WERI-Rb-1 (cell line): ENCODE measurements at regions not wholly inside any gene's neighbourhood (a gene's known extent, or its start where the extent isn't known, plus 50 kb on each side); places are given as distances from the start of the nearest gene placed in this dataset.
"Not testable (repeated sequence)": the region's sequence is repeated elsewhere in the genome, so short reads cannot be mapped to it uniquely, and the experiment has no call there.

Experiments
- DNase-seq: peaks from one replicate; pipeline ENCODE4 v3.0.0-alpha.2; 2020
- H3K27ac ChIP-seq: fragments of 250-450 bp; sonication (Bioruptor Pico); 2 replicates; pipeline ENCODE4 v1.5.1; 2020; ENCODE audit warnings: mild to moderate bottlenecking, moderate library complexity
- H3K27me3 ChIP-seq: fragments of 250-450 bp; sonication (Bioruptor Pico); 2 replicates; pipeline ENCODE4 v1.5.1; 2021; ENCODE audit warnings: mild to moderate bottlenecking, low read depth, moderate library complexity; ENCODE audit not compliant: insufficient read depth, severe bottlenecking
- H3K36me3 ChIP-seq: fragments of 250-450 bp; sonication (Bioruptor Pico); 2 replicates; pipeline ENCODE4 v1.5.1; 2020; ENCODE audit warnings: mild to moderate bottlenecking, moderate library complexity
- H3K4me3 ChIP-seq: 2 replicates; pipeline ENCODE4 v1.5.1; 2011; ENCODE audit warnings: low read depth, mild to moderate bottlenecking, control low read depth, low read length
- H3K9me3 ChIP-seq: fragments of 250-450 bp; sonication (Bioruptor Pico); 2 replicates; pipeline ENCODE4 v1.5.1; 2021; ENCODE audit warnings: mild to moderate bottlenecking, moderate library complexity; ENCODE audit not compliant: severe bottlenecking
- TF ChIP-seq, protein P1 (sequence below): IDR thresholded peaks from 2 replicates; pipeline ENCODE4 v1.5.1; 2011; ENCODE audit warnings: low read depth, mild to moderate bottlenecking, control low read depth, inconsistent platforms, low read length

DNA sequence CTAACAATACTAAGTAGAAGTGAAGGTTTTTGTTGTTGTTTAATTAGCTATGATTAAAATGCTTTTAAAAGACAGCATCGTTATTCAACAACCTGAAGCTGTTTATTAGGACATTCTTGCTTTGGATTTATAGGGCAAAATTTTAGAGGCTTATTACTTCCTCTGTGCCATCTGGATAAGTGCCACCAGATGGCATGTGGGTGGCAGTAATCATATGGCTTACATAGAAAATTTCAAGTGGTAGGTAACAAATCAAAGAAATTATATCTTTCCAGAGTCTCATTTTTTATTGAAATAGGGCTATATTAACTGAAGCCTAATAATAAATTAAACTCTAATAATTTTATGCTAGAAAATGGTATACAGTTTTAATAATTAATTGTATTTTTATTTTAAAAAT, 83.3 kb upstream of the HTR2C start:
- TF ChIP-seq, protein P1, sequence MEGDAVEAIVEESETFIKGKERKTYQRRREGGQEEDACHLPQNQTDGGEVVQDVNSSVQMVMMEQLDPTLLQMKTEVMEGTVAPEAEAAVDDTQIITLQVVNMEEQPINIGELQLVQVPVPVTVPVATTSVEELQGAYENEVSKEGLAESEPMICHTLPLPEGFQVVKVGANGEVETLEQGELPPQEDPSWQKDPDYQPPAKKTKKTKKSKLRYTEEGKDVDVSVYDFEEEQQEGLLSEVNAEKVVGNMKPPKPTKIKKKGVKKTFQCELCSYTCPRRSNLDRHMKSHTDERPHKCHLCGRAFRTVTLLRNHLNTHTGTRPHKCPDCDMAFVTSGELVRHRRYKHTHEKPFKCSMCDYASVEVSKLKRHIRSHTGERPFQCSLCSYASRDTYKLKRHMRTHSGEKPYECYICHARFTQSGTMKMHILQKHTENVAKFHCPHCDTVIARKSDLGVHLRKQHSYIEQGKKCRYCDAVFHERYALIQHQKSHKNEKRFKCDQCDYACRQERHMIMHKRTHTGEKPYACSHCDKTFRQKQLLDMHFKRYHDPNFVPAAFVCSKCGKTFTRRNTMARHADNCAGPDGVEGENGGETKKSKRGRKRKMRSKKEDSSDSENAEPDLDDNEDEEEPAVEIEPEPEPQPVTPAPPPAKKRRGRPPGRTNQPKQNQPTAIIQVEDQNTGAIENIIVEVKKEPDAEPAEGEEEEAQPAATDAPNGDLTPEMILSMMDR: no peak
- Histone ChIP-seq H3K36me3 (no peaks in the 10 kb centered on the region), H3K9me3 (no peaks in the 10 kb centered on the region), H3K27ac (no peak overlapping the region), H3K27me3 (peaks cover 41% of the 10 kb centered on the region), H3K4me3 (no peak overlapping the region)
- DNase-seq: no peak

DNA sequence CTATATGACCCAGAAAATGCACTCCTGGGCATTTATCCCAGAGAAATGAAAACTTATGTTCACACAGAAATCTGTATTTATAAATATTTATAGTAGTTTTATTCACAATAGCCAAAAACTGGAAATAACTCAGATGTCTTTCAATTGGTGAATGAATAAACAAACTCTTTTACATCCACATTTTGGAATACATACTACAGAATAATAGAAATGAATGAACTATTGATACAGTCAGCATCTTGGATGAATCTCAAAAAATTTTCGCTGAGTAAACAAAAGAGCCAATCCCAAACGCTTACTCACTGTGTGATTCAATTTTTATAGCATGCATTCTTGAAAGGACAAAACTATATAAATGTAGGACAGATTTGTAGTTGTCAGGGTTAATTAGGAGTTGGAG, 75.1 kb upstream of the HTR2C start:
- Histone ChIP-seq H3K27ac (no peak overlapping the region), H3K36me3 (no peaks in the 10 kb centered on the region), H3K9me3 (no peaks in the 10 kb centered on the region), H3K4me3 (no peak overlapping the region), H3K27me3 (peaks cover 50% of the 10 kb centered on the region)
- TF ChIP-seq, protein P1: no peak
- DNase-seq: no peak

DNA sequence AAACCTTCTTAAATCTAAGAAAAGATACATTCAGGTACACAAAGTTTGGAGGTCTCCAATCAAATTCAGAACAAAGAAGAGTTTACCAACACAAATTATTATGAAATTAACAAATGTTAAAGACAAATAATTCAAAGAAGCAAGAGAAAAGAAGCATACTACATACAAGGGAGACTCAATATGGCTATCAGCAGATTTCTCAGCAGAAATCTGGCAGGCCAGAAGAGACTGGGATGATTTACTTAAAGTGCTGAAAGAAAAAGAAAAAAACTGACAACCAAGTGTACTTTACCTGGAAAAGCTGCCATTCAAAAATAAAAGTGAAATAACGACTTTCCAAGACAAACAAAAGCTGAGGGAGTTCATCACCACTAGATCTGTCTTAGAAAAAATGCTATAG, 64.4 kb upstream of the HTR2C start:
- DNase-seq: no peak
- Histone ChIP-seq H3K9me3 (no peaks in the 10 kb centered on the region), H3K27me3 (peaks cover 23% of the 10 kb centered on the region), H3K36me3 (no peaks in the 10 kb centered on the region), H3K27ac (no peak overlapping the region), H3K4me3 (no peak overlapping the region)
- TF ChIP-seq, protein P1: no peak

DNA sequence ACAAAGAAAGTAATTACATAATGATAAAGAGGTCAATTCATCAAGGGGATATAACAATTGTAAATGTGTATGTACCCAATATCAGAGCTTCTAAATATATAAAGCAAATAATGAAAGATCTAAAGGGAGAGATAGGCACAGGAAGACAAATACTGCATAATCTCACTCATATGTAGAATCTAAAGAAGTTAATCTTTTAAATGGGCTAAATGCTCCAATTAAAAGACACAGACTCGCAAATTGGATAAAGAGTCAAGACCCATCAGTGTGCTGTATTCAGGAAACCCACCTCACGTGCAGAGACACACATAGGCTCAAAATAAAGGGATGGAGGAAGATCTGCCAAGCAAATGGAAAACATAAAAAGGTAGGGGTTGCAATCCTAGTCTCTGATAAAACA, 63.2 kb upstream of the HTR2C start:
- DNase-seq, H3K4me3 ChIP-seq, H3K36me3 ChIP-seq, H3K27ac ChIP-seq, H3K9me3 ChIP-seq: not testable (repeated sequence)
- peaks cover 20% of the 10 kb centered on the region for H3K27me3 ChIP-seq

DNA sequence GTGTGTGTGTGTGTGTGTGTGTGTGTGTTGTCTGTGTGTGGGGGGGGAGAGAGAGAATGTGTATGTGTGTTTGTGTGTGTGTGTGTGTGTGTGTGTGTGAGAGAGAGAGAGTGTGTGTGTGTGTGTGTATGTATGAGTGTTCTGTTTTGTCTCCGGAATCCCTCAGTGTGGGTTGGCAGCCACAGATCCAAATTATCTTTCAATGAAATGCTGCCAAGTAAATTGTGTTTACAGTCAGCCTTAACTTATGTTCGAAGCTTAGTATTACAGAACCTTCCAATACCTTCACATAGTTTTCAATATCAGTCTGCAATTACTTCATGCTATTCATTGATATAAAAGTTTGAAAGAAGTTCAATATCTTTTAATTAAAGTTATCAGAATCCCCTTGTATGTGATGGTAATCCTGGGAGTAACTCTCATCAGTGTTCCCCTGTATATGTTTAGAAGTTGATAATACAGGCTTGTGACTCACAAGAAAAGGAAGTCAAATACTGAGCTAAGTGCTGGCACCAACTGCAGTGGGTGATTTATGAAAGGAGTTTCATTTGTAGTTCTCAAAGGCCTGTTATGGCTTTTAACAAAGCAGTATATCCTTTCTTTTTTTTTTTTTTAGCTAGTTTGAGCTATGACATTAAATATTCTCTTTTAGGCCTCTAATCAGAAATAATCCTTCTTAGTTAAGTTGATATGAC, 51.6 kb upstream of the HTR2C start:
- DNase-seq: no peak
- H3K36me3 ChIP-seq: no peaks in the 10 kb centered on the region
- H3K27me3 ChIP-seq: peaks cover 42% of the 10 kb centered on the region
- H3K27ac ChIP-seq: no peak overlapping the region
- TF ChIP-seq, protein P1: no peak
- no peak overlapping the region for H3K4me3 ChIP-seq
- no peaks in the 10 kb centered on the region for H3K9me3 ChIP-seq
